GM23338 (cell line): ENCODE measurements at regions not wholly inside any gene's neighbourhood (a gene's known extent, or its start where the extent isn't known, plus 50 kb on each side); places are given as distances from the start of the nearest gene placed in this dataset.

Source experiments
- ATAC-seq: fragments of 200-7000 bp; cut with Tn5 transposase; 3 replicates; pipeline ENCODE4 v1.9.1; 2020
- DNase-seq: peaks from one replicate; pipeline ENCODE4 v3.0.0-alpha.2; 2015; ENCODE audit warnings: low spot score
- H2AFZ ChIP-seq: fragments of 200-600 bp; sonication (generic); 2 replicates; pipeline ENCODE4 v1.8.0; 2016; ENCODE audit warnings: antibody characterized with exemption, mild to moderate bottlenecking, moderate library complexity
- H3F3A ChIP-seq: fragments of 200-600 bp; sonication (generic); replicated peaks from 2 replicates; pipeline ENCODE4 v1.8.0; 2017; ENCODE audit warnings: antibody characterized with exemption, mixed run types, low read depth
- H3K27ac ChIP-seq: fragments of 200-600 bp; sonication (generic); 2 replicates; pipeline ENCODE4 v1.6.1; 2016; ENCODE audit warnings: low read depth
- H3K27me3 ChIP-seq: fragments of 200-600 bp; sonication (generic); 2 replicates; pipeline ENCODE4 v1.8.0; 2016; ENCODE audit warnings: mild to moderate bottlenecking, mixed run types, moderate library complexity; ENCODE audit not compliant: insufficient read depth
- H3K36me3 ChIP-seq: fragments of 200-600 bp; sonication (generic); 2 replicates; pipeline ENCODE4 v1.8.0; 2016; ENCODE audit warnings: mild to moderate bottlenecking; ENCODE audit not compliant: insufficient read depth
- H3K4me1 ChIP-seq: fragments of 200-600 bp; sonication (generic); 2 replicates; pipeline ENCODE4 v1.8.0; 2016; ENCODE audit warnings: mild to moderate bottlenecking, moderate library complexity; ENCODE audit not compliant: insufficient read depth
- H3K4me2 ChIP-seq: fragments of 200-600 bp; sonication (generic); 2 replicates; pipeline ENCODE4 v1.7.1; 2017; ENCODE audit warnings: mixed run types
- H3K4me3 ChIP-seq: fragments of 200-600 bp; sonication (generic); 2 replicates; pipeline ENCODE4 v1.6.1; 2016; ENCODE audit warnings: mixed run types
- H3K79me2 ChIP-seq: fragments of 200-600 bp; sonication (generic); replicated peaks from 2 replicates; pipeline ENCODE4 v1.8.0; 2017; ENCODE audit warnings: mild to moderate bottlenecking; ENCODE audit not compliant: insufficient read depth
- H3K9me2 ChIP-seq: fragments of 200-600 bp; sonication (generic); 2 replicates; pipeline ENCODE4 v1.8.0; 2017; ENCODE audit not compliant: insufficient read depth
- H4K20me1 ChIP-seq: fragments of 200-600 bp; sonication (generic); replicated peaks from 2 replicates; pipeline ENCODE4 v1.8.0; 2017; ENCODE audit warnings: mild to moderate bottlenecking; ENCODE audit not compliant: insufficient read depth
- H3K27ac Mint-ChIP-seq: 2 replicates; pipeline ENCODE4 v1.8.0; 2020; ENCODE audit warnings: inconsistent platforms, mild to moderate bottlenecking, moderate library complexity, mixed read lengths
- H3K27me3 Mint-ChIP-seq: 3 replicates; pipeline ENCODE4 v1.8.0; 2022; ENCODE audit warnings: low read depth, mild to moderate bottlenecking, moderate library complexity, mixed read lengths, inconsistent platforms; ENCODE audit not compliant: insufficient read depth, poor library complexity
- H3K36me3 Mint-ChIP-seq: 3 replicates; pipeline ENCODE4 v1.8.0; 2021; ENCODE audit warnings: low read depth, mild to moderate bottlenecking, inconsistent platforms, moderate library complexity, mixed read lengths
- H3K4me1 Mint-ChIP-seq: 3 replicates; pipeline ENCODE4 v1.8.0; 2020; ENCODE audit warnings: mild to moderate bottlenecking, inconsistent platforms, mixed read lengths
- H3K4me3 Mint-ChIP-seq: 3 replicates; pipeline ENCODE4 v1.8.0; 2021; ENCODE audit warnings: moderate library complexity, mild to moderate bottlenecking, inconsistent platforms, mixed read lengths
- H3K9me3 Mint-ChIP-seq: 3 replicates; pipeline ENCODE4 v1.8.0; 2020; ENCODE audit warnings: moderate library complexity, mild to moderate bottlenecking, inconsistent platforms, mixed read lengths
- CREB1 ChIP-seq: fragments of 250-450 bp; sonication (Bioruptor Pico); IDR thresholded peaks from 2 replicates; pipeline ENCODE4 v1.5.0; 2020; ENCODE audit warnings: low read depth, mild to moderate bottlenecking, moderate library complexity
- JUNB ChIP-seq: IDR thresholded peaks from one replicate; pipeline ENCODE4 v1.6.1; 2016; ENCODE audit warnings: antibody characterized with exemption; ENCODE audit not compliant: unreplicated experiment
- NANOG ChIP-seq: IDR thresholded peaks from 2 replicates; pipeline ENCODE4 v1.6.1; 2016; ENCODE audit warnings: antibody characterized with exemption, borderline replicate concordance
- POLR2AphosphoS5 ChIP-seq: IDR thresholded peaks from 2 replicates; pipeline ENCODE4 v1.6.1; 2016; ENCODE audit warnings: antibody characterized with exemption, low read depth
- REST ChIP-seq: IDR thresholded peaks from one replicate; pipeline ENCODE4 v1.6.1; 2018; ENCODE audit warnings: antibody characterized with exemption; ENCODE audit not compliant: unreplicated experiment
- STAT1 ChIP-seq: IDR thresholded peaks from one replicate; pipeline ENCODE4 v1.6.1; 2016; ENCODE audit warnings: antibody characterized with exemption; ENCODE audit not compliant: unreplicated experiment
- ZNF114 ChIP-seq: fragments of 250-450 bp; sonication (Bioruptor Pico); IDR thresholded peaks from 2 replicates; pipeline ENCODE4 v1.5.0; 2020; ENCODE audit warnings: mild to moderate bottlenecking, moderate library complexity
- ZNF331 ChIP-seq: fragments of 250-450 bp; sonication (Bioruptor Pico); IDR thresholded peaks from 2 replicates; pipeline ENCODE4 v1.5.0; 2020; ENCODE audit warnings: low read depth, mild to moderate bottlenecking, moderate library complexity
- TF ChIP-seq, protein P1 (sequence below), 2 experiments: fragments of 200-600 bp in 1 of 2; sonication (generic) in 1 of 2; conservative IDR thresholded peaks; 2 replicates each; pipeline versions ENCODE4 v1.5.1 to v1.6.1; 2016 to 2017; ENCODE audit warnings: antibody characterized with exemption in 2 of 2, low read depth in 2 of 2, mild to moderate bottlenecking in 2 of 2, moderate library complexity in 1 of 2
- TF ChIP-seq, protein P2 (sequence below): IDR thresholded peaks from 2 replicates; pipeline ENCODE4 v1.6.1; 2016; ENCODE audit warnings: antibody characterized with exemption

DNA sequence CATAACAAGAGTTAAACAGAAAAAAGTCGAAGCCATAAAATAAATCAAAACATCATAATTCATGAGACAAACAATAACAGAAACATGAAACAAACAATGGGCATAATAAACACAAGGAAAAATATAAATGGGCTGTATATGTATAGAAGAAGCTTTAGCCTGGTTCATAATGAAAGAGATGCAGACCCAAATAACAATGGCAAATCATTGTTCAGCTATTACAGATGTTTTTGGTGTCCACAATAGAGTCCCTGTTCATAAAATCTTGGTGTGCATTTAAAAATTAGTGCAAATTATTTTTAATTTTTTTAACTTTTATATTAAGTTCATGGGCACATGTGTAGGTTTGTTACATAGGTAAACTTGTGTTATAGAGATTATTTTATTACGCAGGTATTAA lies 1185.9 kb upstream of the B3GALT2 start:
- Mint-ChIP-seq H3K36me3 (no peaks in the 10 kb centered on the region), H3K4me1 (no peaks in the 10 kb centered on the region), H3K9me3 (no peaks in the 10 kb centered on the region), H3K4me3 (no peak overlapping the region), H3K27ac (no peak overlapping the region), H3K27me3 (no peaks in the 10 kb centered on the region)
- TF ChIP-seq STAT1 (no peak), CREB1 (CRISPR knock-in tag) (no peak), NANOG (no peak), ZNF331 (CRISPR knock-in tag) (no peak), POLR2AphosphoS5 (no peak), ZNF114 (CRISPR knock-in tag) (no peak)
- TF ChIP-seq, protein P1, sequence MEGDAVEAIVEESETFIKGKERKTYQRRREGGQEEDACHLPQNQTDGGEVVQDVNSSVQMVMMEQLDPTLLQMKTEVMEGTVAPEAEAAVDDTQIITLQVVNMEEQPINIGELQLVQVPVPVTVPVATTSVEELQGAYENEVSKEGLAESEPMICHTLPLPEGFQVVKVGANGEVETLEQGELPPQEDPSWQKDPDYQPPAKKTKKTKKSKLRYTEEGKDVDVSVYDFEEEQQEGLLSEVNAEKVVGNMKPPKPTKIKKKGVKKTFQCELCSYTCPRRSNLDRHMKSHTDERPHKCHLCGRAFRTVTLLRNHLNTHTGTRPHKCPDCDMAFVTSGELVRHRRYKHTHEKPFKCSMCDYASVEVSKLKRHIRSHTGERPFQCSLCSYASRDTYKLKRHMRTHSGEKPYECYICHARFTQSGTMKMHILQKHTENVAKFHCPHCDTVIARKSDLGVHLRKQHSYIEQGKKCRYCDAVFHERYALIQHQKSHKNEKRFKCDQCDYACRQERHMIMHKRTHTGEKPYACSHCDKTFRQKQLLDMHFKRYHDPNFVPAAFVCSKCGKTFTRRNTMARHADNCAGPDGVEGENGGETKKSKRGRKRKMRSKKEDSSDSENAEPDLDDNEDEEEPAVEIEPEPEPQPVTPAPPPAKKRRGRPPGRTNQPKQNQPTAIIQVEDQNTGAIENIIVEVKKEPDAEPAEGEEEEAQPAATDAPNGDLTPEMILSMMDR (conservative IDR thresholded peaks at IDR 0.05; ENCODE audit: low read depth in 2 of 2): no peak
- TF ChIP-seq, protein P2, sequence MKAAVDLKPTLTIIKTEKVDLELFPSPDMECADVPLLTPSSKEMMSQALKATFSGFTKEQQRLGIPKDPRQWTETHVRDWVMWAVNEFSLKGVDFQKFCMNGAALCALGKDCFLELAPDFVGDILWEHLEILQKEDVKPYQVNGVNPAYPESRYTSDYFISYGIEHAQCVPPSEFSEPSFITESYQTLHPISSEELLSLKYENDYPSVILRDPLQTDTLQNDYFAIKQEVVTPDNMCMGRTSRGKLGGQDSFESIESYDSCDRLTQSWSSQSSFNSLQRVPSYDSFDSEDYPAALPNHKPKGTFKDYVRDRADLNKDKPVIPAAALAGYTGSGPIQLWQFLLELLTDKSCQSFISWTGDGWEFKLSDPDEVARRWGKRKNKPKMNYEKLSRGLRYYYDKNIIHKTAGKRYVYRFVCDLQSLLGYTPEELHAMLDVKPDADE: no peak
- Histone ChIP-seq H3K27me3 (no peaks in the 10 kb centered on the region), H3K4me1 (no peaks in the 10 kb centered on the region), H3F3A (no peaks in the 10 kb centered on the region), H3K79me2 (no peaks in the 10 kb centered on the region), H4K20me1 (no peaks in the 10 kb centered on the region), H3K27ac (no peak overlapping the region), H3K36me3 (no peaks in the 10 kb centered on the region), H2AFZ (no peak overlapping the region), H3K4me3 (no peak overlapping the region), H3K4me2 (no peak overlapping the region), H3K9me2 (no peaks in the 10 kb centered on the region)
- ATAC-seq: no peak
- no peak for DNase-seq

GRCh38 chr1:194369622-194370021 lies 1183.2 kb upstream of the B3GALT2 start:
- Mint-ChIP-seq H3K4me1 (no peaks in the 10 kb centered on the region), H3K27me3 (no peaks in the 10 kb centered on the region), H3K4me3 (no peak overlapping the region), H3K36me3 (no peaks in the 10 kb centered on the region), H3K9me3 (no peaks in the 10 kb centered on the region), H3K27ac (no peak overlapping the region)
- Histone ChIP-seq H3K4me1 (no peaks in the 10 kb centered on the region), H3K4me2 (no peak overlapping the region), H3K4me3 (no peak overlapping the region), H3K27ac (no peak overlapping the region), H3K79me2 (no peaks in the 10 kb centered on the region), H3K27me3 (no peaks in the 10 kb centered on the region), H3K36me3 (no peaks in the 10 kb centered on the region), H3K9me2 (no peaks in the 10 kb centered on the region), H2AFZ (no peak overlapping the region), H3F3A (no peaks in the 10 kb centered on the region), H4K20me1 (no peaks in the 10 kb centered on the region)
- DNase-seq (no peak), ATAC-seq (no peak)
- no peak for TF ChIP-seq STAT1
- TF ChIP-seq ZNF331 (CRISPR knock-in tag): no peak
- TF ChIP-seq, protein P1 (conservative IDR thresholded peaks at IDR 0.05; ENCODE audit: low read depth in 2 of 2): no peak
- TF ChIP-seq, protein P2: no peak
- no peak for TF ChIP-seq REST
- no peak for TF ChIP-seq JUNB
- no peak for TF ChIP-seq CREB1 (CRISPR knock-in tag)
